ENCODE measurements at regions not wholly inside any gene's neighbourhood (a gene's known extent, or its start where the extent isn't known, plus 50 kb on each side); places are given as distances from the start of the nearest gene placed in this dataset.
"Not testable (repeated sequence)": the region's sequence is repeated elsewhere in the genome, so short reads cannot be mapped to it uniquely, and the experiment has no call there.

- in situ Hi-C loops (cut with HindIII; ENCODE audit: low sequenced_read_pairs) = no loop called here
These were observed 162.7 kb downstream of the IER5 start for GRCh38 chr1:181251001-181251712.

DNA sequence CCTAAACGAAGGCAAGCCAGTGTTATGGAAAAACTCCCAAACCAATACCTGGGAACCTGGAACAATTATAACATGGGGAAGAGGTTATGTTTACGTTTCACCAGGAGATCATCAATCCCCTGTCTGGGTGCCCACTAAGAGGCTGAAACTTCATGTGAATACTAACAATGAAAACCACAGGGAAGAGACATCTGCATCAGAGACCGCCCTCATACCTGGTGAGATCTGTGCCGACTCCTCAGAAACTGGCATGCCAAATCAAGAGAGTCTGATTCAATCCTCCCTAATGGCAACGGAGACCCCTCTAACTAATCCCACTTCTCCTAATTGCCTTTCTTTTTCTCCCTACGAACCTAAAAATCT is 163.2 kb downstream of the IER5 start:
- in situ Hi-C loops (cut with HindIII; ENCODE audit: low sequenced_read_pairs) = no loop called here

GRCh38 chr1:181253601-181254000 is 165.1 kb downstream of the IER5 start:
- in situ Hi-C loops (cut with HindIII; ENCODE audit: low sequenced_read_pairs) = not testable (repeated sequence)

DNA sequence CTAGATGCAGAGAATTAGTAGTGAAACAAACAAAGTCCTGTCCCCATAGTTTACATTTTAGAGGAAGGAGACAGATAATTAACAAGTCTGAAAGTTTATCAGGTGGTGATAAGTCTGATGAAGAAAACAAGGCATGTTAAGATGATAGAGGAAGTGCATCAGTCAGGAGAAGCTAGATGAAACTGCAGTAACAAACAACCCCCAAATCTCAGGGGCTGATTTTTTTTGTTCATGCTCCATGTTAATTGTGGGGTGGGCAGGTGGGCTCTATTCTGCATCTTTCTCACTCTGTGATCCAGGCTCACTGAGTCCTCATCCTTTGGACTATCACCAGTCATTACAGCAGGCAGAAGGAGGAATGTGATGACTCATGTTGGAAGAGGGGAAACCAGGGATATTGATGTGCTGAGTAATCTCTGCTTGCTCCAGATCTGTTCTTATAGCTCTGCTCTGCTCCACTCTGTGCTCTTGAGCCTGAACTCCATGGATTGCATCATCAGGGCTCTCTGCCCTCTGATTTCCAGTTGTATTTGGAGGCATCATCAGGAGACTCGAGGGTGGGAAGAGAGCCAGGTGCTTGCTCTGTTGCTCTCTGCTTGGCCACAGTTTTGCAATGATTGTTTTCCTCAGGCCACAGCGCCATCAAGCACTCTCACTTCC is 166.9 kb downstream of the IER5 start:
- in situ Hi-C loops (cut with HindIII; ENCODE audit: low sequenced_read_pairs) = no loop called here

GRCh38 chr1:181257117-181257516 is 168.6 kb downstream of the IER5 start:
- in situ Hi-C loops (cut with HindIII; ENCODE audit: low sequenced_read_pairs) = no loop called here

GRCh38 chr1:181259026-181259745 is 170.7 kb downstream of the IER5 start:
- in situ Hi-C loops (cut with HindIII; ENCODE audit: low sequenced_read_pairs) = no loop called here

- in situ Hi-C loops (cut with HindIII; ENCODE audit: low sequenced_read_pairs) = no loop called here
These were observed 171.8 kb downstream of the IER5 start for GRCh38 chr1:181260271-181260670.

DNA sequence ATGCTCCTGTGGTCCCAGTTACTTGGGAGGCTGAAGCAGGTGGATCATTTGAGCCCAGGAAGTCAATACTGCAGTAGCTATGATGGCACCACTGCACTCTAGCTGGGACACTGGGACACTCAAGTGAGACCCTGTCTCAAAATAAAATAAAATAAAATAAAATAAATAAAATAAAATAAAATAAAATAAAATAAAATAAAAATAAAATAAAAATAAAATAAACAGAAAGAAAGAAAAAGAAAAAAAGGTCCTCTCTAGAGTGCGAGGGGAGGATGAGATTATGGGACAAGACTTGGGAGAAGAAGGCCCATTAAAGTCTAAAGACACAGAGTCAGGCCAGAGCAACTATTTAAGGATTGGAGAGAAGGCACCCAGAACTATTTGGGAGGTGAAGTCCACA is 172.5 kb downstream of the IER5 start:
- in situ Hi-C loops (cut with HindIII; ENCODE audit: low sequenced_read_pairs) = no loop called here

GRCh38 chr1:181262069-181262468 is 173.6 kb downstream of the IER5 start:
- in situ Hi-C loops (cut with HindIII; ENCODE audit: low sequenced_read_pairs) = no loop called here

GRCh38 chr1:181263444-181263843 is 174.9 kb downstream of the IER5 start:
- in situ Hi-C loops (cut with HindIII; ENCODE audit: low sequenced_read_pairs) = no loop called here

DNA sequence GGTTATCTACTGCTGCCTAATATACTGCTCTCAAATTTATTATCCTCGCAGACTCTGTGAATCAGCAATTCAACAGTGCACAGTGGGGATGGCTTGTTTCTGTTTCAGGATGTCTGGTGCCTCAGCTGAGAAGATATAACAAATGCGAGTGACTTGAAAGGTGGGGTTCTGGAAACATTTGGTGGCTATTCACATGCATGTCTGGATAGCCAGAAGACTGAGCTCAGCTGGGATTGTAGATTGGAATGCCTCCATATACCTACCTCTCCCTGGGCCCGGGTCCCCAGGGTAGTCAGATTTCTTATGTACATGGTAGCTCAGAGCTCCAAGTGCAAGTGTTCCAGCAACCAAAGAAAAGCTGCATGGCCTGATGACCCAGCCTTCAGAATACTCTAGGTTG is 176.3 kb downstream of the IER5 start:
- in situ Hi-C loops (cut with HindIII; ENCODE audit: low sequenced_read_pairs) = no loop called here

DNA sequence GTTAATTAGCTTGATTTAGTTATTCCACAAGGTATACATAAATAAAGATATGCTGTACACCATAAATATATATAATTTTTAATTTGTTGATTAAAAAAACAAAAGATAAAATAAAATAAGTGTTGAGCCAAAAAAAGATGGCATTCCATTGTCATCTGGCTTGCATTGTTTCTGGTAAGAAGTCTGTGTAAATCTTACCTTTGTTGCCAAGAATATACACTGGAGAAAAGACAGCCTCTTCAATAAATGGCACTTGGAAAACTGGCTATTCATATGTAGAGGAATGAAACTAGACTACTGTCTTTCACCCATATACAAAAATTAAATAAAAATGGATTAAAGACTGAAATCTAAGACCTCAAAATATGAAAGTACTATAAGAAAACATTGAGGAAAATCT is 196.5 kb downstream of the IER5 start:
- in situ Hi-C loops (cut with HindIII; ENCODE audit: low sequenced_read_pairs) = no loop called here

GRCh38 chr1:181295217-181295616 is 188.1 kb upstream of the CACNA1E start:
- in situ Hi-C loops (cut with HindIII; ENCODE audit: low sequenced_read_pairs) = no loop called here

GRCh38 chr1:181296180-181296579 is 187.1 kb upstream of the CACNA1E start:
- in situ Hi-C loops (cut with HindIII; ENCODE audit: low sequenced_read_pairs) = no loop called here

- in situ Hi-C loops (cut with HindIII; ENCODE audit: low sequenced_read_pairs) = no loop called here
These were observed 175.2 kb upstream of the CACNA1E start for GRCh38 chr1:181308098-181308497.

DNA sequence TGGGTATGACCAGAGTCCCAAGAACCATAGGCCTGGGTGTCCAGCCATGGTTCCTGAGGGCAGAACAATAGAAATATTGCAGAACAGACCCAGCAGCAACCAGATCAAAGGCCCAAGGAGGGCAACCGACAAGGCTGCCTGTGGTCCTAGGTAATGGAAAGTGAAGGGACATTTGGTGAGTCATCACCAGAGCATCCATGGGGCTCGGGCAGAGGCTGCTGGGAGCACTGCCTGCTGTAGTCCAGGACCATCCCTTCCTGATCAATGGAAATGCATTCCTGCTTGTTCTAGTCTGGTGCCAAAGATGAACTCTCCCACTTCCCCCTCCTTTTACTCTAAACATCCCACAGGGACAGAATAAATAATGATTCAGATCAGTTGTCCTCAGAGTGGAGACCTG is 172.8 kb upstream of the CACNA1E start:
- in situ Hi-C loops (cut with HindIII; ENCODE audit: low sequenced_read_pairs) = no loop called here

DNA sequence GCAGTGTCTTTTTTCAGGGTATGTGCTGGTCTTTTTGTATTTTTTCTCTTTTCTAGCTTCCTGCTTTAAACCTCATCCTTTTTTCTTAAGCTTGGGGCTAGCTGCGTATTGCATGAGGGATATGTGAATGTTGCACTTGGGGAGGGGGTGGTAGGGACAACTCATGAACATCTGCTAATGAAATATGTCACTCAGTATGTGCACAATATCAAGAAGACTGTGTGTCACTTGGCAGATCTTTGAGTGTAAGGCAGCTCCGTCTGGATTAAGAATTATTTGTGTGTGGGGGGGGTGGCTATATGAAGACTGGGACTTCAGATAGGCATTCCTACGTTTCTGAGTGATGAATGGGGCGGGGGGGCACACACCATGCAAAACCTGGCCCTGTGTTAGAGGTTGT is 170.4 kb upstream of the CACNA1E start:
- in situ Hi-C loops (cut with HindIII; ENCODE audit: low sequenced_read_pairs) = no loop called here

GRCh38 chr1:181313466-181313865 is 169.9 kb upstream of the CACNA1E start:
- in situ Hi-C loops (cut with HindIII; ENCODE audit: low sequenced_read_pairs) = no loop called here

- in situ Hi-C loops (cut with HindIII; ENCODE audit: low sequenced_read_pairs) = no loop called here
These were observed 169.3 kb upstream of the CACNA1E start for GRCh38 chr1:181314010-181314409.

- in situ Hi-C loops (cut with HindIII; ENCODE audit: low sequenced_read_pairs) = no loop called here
These were observed 168.4 kb upstream of the CACNA1E start for GRCh38 chr1:181314959-181315358.

GRCh38 chr1:181317261-181317930 is 165.9 kb upstream of the CACNA1E start:
- in situ Hi-C loops (cut with HindIII; ENCODE audit: low sequenced_read_pairs) = no loop called here
